Stimulated activated CD4-positive, alpha-beta T cell treated with anti-CD3 and anti-CD28 coated beads, Interleukin-15, amount 100 ng/mL, for 48 hours (primary cell): ENCODE measurements at regions not wholly inside any gene's neighbourhood (a gene's known extent, or its start where the extent isn't known, plus 50 kb on each side); places are given as distances from the start of the nearest gene placed in this dataset.

Source experiments
- DNase-seq, 2 donors: peaks; one replicate each; pipeline ENCODE4 v3.0.0-alpha.2; 2020; ENCODE audit warnings: low read depth in 2 of 2

DNA sequence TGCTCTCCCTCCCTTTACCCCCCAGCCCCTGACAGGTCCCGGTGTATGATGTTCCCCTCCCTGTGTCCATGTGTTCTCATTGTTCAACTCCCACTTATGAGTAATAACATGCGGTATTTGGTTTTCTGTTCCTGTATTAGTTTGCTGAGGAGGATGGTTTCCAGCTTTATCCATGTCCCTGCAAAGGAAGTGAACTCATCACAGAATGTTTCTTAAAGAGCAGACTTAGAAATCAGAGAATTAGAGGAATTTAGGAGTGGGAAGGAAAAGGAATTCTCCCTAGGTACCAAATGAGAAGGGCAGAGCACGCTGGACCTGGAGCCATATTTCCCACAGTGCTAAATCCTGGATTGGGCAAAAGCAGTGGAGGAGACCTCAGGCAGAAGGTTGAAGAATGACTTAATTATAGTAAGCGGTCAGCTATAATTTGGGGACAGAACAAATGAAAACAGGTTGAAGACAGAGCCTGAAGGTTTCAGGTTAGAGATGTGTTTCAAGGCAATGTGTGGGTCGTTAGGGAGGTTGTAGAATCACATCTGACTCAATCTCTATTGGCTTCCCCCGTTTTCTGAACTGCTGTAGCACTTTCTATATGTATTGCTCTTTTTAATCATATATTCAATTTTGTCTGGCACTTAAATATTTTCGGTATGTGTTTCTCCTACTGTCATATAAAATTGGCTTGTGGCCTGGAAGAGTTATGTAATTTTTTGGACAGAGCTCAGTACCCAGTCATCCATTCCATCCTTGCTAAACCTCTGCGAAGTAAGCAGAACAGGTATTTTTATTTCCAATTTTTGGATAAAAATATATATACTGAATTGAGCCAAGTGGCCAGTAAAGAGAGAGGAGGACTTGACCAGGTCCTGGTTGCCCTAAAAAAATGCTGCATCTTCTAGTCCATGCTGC lies 210.5 kb upstream of the KLF6 start:
- no peak for DNase-seq

DNA sequence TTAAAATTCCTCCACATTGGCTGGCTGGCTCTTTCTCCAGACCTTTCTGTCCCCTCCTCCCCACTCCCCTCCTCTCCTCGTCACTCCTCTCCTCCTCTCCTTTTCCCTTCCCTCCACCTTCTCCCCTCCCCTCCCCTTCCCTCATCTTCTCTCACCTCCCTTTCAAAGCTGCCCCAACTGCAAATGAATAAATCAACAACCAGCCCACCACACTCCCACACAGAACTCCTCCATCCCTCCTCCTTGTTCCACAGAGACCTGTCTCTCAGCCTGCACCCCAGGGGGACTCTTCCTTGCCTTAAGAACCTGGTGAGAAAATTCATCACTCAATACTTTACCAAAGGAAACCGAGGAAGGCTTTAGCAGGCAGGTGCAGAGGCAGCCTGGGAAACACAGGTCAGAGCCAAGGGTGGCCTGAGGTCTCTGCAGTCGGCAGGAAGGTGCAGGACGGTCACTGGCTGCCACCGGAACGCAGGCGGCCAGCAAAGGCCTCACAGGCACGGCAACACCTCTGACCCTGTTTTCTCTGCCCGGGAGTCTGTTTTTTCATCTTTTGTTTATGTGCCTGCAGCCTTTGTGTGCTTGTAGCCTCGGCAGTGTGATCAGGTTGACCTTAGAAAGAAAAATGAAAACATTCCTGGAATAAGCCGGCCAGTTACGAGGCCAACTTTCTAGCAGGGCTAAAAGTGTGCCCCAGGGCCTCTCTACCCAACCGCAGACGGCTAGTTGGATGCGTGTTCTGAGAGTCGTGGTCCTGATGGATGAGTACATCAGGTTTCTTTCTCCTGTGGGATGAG lies 207.6 kb upstream of the KLF6 start:
- DNase-seq: no peak

DNA sequence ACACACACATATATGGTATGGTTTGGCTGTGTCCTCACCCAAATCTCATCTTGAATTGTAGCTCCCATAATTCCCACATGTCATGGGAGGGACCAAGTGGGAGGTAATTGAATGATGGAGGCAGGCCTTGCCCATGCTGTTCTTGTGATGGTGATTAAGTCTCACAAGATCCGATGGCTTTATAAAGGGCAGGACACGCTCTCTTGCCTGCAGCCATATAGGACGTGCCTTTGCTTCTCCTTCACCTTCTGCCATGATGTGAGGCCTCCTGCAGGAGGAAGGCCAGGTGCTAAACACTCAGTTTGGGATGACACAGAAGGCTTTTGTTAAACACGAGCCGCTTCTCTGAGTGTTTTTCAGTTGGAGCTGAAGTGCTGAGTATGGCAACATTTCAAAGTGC lies 205.3 kb upstream of the KLF6 start:
- no peak for DNase-seq

DNA sequence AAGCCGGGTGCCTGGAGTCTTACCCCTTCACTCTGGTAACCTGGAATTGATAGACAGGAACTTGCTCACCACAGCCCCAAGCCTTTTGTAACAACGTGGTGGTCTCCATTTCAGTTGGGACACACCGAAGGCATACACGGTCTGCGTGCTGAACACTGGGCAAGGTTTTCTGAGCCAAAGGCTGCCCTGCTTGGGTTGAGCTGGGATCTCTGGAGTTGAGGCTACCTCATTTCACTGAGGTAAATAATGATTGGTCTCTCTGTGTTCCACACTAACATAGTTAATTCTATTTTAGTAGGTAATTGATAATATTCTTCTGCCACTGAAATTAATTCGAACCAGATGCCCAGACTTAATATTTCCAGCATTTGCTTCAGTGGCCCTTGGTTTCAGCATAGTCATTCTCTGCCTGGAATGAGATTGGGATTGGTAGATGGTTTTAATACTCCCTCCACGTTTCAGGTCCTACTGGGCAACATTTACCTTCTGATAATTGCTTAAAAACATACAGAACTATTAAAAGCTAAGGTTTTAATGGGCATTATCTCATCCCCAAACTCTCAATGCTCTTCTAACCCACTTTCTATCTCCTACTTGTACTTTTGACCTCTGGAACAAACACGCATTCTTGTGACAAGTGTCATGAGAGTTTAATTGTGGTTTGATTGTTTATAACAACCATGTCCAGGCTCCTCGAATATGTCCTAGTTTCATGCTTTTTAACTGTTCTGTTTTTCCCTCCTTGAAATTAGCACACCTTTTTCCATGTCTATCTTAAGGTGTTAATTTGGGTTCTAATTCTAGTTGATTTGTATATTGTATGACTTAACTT lies 202.3 kb upstream of the KLF6 start:
- no peak for DNase-seq

DNA sequence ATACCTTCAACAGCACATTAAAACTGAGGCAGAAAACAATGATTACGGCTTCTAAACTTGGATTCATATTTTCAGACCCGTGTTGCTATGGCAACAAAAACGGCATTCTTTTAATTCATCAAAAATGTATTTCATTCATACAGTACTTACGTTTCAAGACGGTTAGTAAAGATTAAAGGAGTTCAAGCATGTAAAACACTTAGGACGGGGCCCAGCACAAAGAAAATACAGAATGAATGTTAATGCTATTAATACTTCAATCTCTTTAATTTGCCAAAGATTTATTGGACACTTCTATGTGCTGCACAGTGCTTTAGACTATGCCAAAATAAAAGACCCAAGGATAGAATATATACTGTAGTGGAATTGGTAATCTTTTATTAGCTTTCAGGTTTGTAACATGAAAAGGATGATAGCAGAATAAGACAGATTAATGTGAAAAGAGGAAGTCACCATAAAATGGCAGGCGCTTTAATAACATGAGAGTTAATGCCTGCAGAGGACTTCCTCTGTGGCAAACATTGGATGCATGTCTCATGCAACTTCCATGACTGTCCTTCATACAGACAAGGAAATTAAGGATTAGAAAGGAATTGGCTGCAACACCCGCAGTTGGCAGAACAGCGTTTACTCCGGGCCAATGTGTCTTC lies 201.6 kb upstream of the KLF6 start:
- DNase-seq: no peak

DNA sequence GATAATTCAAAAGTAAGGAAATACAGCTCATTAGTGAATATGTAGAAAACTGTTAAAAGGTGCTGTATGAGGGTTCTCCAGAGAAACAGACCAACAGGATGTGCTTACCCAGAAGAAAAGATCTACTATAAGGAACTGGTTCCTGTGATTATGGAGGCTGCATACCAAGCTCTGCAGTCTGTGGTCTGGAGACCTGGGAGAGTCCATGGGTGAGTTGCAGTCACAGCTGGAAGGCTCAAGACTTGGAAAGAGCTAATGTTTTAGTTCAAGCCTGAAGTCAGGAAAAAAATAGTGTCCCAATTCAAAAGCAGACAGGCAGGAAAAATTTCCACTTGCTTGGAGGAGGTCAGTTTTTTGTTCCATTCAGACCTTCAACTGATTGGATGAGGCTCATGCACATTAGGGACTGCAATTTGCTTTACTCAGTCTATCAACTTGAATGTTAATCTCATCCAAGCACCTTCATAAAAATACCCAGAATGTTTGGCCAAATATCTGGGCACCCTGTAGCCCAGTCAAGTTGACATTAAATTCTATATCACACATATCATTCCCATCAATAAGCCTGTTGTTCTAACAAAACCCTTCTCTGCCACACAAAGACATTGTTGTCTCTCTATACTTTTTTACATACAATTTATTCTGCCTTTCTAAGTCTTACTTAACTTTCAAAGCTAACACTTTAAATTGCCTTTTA lies 197.9 kb upstream of the KLF6 start:
- DNase-seq: no peak

DNA sequence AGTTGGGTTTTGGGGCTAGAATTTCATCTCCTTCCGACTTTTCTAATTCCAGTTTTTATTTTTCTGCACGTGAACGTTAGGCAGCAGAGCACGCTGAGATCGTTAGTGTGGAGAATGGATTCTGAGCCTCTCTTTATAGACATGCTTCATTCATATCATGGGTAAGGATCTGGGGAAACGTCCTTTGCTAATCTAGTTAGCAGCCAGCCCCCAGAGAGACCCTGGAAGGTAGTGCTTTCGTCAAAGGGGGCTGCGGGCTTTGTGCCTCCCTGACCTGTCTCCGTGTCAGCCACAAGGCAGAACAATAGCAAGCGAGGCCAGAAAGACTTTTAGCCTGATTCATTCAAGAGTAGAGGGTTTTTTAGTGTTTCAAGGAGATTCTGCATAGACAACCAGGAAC lies 196.3 kb upstream of the KLF6 start:
- no peak for DNase-seq

DNA sequence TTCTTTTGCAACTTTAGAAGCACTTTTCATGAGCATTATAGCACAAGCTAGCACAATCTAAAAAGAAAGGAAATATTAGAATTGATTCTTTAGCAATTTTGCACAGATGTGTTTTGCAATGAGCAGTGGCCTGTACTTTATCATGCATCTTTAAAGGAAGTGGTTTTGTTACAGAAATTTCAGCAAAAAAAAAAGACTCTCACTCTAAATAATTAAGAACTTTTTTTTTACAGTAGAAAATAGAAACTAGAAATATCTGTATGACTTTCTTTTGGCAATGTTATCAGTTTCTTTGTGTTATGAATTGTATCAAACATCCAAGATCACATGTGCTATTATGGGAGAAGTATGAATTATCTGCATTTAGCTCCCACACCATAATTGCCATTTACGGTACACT lies 195.7 kb upstream of the KLF6 start:
- DNase-seq: no peak

DNA sequence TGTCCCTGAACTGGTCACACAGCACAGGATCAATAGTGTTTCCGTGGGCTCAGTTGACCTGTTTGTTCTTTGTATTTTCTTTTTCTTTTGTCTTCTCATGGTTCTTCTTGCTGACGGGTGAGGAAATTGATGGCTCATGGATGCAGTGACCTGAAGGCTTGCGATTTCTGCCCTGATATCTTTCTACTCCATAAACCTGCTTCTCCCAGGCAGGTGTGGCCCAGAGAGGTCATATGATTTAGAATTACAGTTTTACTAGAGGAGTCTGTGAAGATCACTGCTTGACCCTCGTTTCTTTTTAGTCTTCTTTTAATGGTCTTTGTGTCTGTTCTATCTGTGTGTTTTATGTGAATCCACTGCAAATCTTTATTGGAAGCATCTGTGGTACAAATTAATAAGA lies 195.1 kb upstream of the KLF6 start:
- DNase-seq: no peak

DNA sequence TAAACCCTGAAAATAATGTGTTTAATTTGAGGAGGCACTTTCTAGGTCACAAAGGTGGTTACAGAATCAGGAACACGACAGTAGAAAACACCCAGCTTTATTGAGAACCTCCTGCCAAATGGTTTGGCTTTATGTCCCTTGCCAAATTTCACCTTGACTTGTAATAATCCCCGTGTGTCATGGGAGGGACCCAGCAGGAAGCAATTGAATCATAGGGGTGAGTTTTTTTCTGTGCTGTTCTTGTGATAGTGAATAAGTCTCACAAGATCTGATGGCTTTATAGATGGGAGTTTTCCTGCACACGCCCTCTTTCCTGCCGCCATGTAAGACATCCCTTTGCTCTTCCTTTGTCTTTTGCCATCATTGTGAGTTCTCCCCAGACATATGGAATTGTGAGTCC lies 193.8 kb upstream of the KLF6 start:
- no peak for DNase-seq

DNA sequence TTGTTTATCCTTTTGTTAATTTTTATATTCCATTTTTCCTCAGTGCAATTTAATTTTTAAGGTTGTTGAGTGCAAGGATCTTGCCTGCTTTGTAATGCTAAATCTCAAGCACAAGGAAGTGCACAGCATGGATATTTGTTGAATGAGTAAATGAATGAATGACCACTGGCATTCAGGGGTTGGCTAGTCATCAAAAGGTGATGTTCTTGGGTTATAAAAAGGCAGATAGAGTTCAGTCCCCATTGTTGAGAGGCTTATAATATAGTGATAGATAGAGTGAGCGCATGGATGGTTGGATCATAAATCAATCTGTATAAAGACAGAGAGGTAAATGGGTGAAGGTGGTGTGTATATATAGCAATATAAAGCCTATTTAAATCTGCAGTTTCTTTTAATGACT lies 193.2 kb upstream of the KLF6 start:
- no peak for DNase-seq

DNA sequence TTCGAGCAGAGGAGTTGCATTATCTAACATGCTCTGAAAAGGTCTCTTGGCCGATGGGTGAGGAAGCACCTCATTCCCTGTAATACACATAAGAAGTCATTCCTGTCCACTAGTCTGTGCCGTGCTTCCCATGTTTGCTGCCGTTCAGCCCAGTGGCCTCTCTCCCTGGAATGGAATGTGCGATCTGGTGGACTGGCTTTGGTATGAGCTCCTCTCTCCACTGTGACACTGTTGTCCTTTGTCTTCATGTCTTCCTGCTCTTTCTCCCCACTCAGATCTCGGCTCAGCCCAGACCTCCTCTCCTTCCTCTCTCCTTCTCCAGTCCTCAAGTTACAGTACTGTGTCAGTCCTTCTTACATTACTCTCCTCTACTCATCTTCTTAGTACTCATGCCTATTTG lies 192.8 kb upstream of the KLF6 start:
- no peak for DNase-seq

DNA sequence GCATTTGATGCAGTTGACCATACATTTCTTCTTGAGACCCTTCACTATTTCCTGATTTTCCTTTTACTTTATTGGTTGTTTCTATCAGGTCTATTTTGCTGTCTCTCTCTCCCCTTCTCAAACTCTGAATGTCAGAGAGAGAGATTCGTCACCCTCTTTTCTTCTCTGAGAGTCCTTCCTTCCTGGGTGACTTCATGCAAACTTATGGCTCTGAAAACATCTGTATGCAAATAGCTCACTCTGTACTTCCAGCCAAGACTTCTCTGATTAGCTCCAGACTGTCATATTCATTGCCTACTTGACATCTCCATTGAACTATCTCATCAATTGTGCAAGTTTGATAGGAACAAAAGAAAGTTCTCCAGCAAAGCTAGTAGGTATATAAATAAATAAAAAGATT lies 191.7 kb upstream of the KLF6 start:
- no peak for DNase-seq

DNA sequence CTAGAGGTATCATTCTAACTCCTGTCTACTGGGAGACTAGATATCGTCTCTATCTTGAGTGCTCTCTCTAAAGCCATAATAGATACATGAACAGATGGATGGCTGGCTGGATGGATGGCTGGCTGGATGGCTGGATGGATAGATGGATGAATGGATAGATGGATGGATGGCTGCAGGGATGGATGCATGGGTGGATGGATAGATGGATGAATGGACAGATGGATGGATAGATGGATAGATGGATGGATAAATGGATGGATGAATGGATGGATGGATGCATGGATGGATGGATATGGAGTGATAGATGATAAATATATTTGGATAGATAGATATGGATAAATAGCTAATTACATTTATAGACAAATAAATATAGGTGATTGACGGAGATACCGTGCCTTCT lies 191.2 kb upstream of the KLF6 start:
- no peak for DNase-seq

DNA sequence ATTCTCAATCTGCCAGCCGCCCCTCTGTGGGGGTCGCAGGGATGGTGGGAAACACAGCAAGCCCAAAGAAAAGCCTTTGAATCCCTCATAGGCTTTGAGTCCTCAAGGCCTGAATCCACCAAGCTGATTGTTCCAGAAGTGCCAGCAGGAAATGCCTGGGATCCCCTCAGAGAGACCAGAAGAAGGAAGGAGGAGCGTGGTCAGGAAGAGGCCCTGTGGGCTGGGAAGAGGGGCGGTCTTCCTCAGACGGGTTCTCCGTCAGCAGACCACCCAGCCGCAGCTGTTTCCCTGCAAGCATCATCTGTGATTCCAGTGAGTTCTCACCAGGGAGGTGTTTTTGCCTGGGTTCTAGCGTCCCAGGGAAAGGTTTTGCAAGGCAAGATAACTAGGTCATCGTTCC lies 190.0 kb upstream of the KLF6 start:
- no peak for DNase-seq

DNA sequence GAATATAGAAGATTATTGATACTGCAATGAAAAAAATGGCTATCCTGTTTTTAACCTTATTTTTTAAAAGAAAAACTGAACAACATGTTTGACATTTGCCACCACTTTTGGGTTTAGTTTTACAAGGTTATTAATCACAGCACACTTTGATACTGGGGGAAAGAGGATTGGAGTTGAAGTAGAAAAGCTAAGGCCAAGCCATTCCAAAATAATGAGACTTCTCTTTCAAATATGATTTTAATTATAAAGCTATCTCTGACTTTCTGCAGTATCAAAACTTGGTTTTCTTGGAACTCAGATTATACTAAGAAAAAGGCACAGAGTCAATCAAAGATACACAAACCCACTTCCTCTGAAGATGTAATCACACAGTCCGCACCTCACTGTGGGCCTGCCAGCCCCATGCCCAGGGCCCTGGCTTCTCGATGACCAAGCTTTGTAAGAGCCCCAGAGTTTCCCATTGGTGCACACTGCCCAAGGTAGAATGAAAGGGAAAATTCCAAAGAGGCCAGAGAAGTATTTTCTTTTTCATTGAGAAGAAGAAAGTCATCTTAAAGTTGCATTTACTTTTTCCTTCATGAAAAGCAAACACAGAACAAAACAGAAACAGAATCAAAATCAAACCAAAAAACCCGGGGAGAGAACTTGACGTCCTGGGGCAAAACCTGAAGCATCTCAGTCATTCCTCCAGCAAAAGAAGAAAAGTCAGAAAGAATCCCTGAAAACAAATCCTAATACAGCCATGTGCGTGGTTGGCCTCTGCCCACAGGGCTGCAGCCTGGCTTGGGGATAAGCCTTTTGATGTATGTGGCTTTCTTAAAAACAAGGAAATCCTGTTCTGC lies 187.7 kb upstream of the KLF6 start:
- DNase-seq: no peak

DNA sequence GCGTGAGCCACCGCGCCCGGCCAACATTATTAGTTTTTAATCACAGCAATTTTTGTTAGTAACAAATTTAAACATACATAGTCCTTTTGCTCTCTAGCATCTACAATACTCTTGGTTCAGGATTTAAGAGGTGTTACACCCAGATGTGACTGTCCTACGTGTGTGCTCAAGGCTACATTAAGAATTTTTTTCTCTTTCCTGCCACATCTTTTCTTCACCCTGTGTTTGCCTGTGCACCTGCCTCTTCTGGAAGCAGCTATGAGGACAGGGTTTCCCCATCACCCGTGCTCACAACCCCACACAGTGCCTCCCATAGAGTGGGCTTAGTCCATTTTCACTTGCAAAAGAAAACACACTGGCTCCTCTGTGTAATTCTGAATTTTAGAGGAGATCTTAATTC lies 186.7 kb upstream of the KLF6 start:
- no peak for DNase-seq

DNA sequence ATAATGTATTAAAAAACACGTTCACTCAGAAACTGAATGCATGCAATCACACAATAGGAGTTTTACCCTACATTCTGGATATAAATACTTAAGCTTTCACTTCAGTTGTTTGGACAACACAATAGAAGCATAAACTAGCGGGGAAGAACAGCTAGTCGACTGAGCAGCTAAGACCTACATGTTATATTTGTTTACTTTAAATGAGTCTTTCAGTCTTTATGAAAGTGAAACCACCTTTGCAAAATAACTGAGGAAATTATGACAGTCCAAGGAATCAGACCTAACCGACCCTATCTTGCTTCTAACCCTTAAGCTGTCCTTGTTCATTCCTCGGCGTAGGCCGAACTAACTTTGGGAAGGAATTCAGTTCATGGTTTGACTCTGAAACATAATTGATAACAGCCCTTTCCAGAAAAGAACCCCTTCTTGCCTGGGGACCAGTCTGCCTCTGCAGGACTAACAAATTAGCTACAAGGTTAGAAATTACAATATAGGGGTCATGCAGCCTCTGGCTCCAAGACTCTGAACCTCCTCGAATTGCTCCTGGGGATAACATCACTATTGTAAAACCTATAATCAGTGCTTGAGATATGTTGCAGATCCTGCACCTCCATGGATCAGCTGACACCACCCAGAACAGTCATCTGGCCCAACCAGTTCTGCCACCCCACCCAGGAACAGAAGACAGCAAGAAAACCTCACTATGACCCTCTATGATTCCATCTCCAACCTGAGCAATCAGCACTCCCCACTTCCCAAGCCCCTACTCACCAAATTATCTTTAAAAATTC lies 185.1 kb upstream of the KLF6 start:
- DNase-seq: no peak

DNA sequence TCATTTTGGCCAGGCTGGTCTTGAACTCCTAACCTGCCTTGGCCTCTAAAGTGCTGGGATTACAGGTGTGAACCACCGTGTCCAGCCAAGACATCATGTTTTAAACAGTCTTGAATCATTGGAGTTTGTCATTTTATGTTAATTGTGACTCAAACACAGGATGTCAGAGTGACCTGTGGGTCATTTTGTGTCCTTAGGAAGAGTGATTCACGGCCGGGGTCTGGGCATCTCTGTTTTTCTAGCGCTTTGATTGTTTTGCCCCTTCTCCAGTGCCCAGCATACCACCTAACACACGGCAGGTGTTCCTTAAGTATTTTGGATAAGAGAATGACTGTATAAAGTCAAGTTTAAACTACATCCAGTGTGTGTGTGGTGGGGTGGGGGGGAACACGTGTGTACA lies 183.7 kb upstream of the KLF6 start:
- no peak for DNase-seq
